ENCODE measurements at regions not wholly inside any gene's neighbourhood (a gene's known extent, or its start where the extent isn't known, plus 50 kb on each side); places are given as distances from the start of the nearest gene placed in this dataset.

DNA sequence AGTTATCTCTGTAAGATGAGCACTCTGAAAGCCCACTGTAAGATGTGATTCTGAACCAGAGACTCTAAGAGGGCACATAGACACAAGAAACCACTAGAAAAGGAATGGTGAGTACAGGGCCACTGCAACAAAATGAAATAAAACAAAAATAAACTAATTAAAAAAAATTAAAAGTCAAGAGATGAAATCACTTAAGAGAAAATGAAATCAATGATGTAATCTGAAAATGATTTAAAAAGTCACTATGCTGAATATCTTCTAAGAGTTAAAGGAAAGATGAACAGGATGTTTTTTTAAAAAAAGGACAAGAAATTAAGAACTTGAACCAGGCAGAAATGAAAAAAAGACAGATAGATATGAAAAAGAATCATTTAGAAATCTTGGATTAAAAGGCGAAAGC lies 110.6 kb upstream of the OLIG2 start:
- TF ChIP-seq, protein P1, sequence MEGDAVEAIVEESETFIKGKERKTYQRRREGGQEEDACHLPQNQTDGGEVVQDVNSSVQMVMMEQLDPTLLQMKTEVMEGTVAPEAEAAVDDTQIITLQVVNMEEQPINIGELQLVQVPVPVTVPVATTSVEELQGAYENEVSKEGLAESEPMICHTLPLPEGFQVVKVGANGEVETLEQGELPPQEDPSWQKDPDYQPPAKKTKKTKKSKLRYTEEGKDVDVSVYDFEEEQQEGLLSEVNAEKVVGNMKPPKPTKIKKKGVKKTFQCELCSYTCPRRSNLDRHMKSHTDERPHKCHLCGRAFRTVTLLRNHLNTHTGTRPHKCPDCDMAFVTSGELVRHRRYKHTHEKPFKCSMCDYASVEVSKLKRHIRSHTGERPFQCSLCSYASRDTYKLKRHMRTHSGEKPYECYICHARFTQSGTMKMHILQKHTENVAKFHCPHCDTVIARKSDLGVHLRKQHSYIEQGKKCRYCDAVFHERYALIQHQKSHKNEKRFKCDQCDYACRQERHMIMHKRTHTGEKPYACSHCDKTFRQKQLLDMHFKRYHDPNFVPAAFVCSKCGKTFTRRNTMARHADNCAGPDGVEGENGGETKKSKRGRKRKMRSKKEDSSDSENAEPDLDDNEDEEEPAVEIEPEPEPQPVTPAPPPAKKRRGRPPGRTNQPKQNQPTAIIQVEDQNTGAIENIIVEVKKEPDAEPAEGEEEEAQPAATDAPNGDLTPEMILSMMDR (IDR thresholded peaks at IDR 0.05; ENCODE audit: insufficient read depth, low read depth, low read length): no peak
- TF ChIP-seq EZH2 (IDR thresholded peaks at IDR 0.05; ENCODE audit: insufficient read depth, low read length): no peak
